Brain pericyte (primary cell): ENCODE measurements at regions not wholly inside any gene's neighbourhood (a gene's known extent, or its start where the extent isn't known, plus 50 kb on each side); places are given as distances from the start of the nearest gene placed in this dataset.
"Not testable (repeated sequence)": the region's sequence is repeated elsewhere in the genome, so short reads cannot be mapped to it uniquely, and the experiment has no call there.

Experiments used
- DNase-seq: peaks from one replicate; pipeline ENCODE4 v3.0.0-alpha.2; 2012; ENCODE audit warnings: low read depth, low spot score

- DNase-seq, result not testable (repeated sequence)
Measured at GRCh38 chr15:84094720-84095119, 140.9 kb upstream of the GOLGA6L4 start.

- not testable (repeated sequence) for DNase-seq
Measured at GRCh38 chr15:84097053-84097452, 138.5 kb upstream of the GOLGA6L4 start.

GRCh38 chr15:84098604-84099003 lies 137.0 kb upstream of the GOLGA6L4 start:
- DNase-seq, result no peak

GRCh38 chr15:84099181-84099580 lies 136.4 kb upstream of the GOLGA6L4 start:
- DNase-seq, result no peak

GRCh38 chr15:84103345-84103744 lies 132.2 kb upstream of the GOLGA6L4 start:
- DNase-seq, result no peak

GRCh38 chr15:84104853-84105252 lies 130.7 kb upstream of the GOLGA6L4 start:
- DNase-seq, result no peak

- no peak for DNase-seq
Measured at GRCh38 chr15:84108728-84109127, 126.8 kb upstream of the GOLGA6L4 start.

- DNase-seq, result no peak
Measured at GRCh38 chr15:84111575-84111974, 124.0 kb upstream of the GOLGA6L4 start.

- DNase-seq, result no peak
Measured at GRCh38 chr15:84112025-84112424, 123.5 kb upstream of the GOLGA6L4 start.

- no peak for DNase-seq
Measured at GRCh38 chr15:84113919-84114318, 121.7 kb upstream of the GOLGA6L4 start.

GRCh38 chr15:84114680-84115079 lies 120.9 kb upstream of the GOLGA6L4 start:
- DNase-seq, result not testable (repeated sequence)

- not testable (repeated sequence) for DNase-seq
Measured at GRCh38 chr15:84119351-84119750, 116.2 kb upstream of the GOLGA6L4 start.

GRCh38 chr15:84120903-84121302 lies 114.7 kb upstream of the GOLGA6L4 start:
- not testable (repeated sequence) for DNase-seq

GRCh38 chr15:84128706-84129105 lies 106.9 kb upstream of the GOLGA6L4 start:
- DNase-seq, result not testable (repeated sequence)

- not testable (repeated sequence) for DNase-seq
Measured at GRCh38 chr15:84130098-84130831, 105.3 kb upstream of the GOLGA6L4 start.

GRCh38 chr15:84135931-84136456 lies 99.6 kb upstream of the GOLGA6L4 start:
- not testable (repeated sequence) for DNase-seq

- peak; percentile 34 for DNase-seq
Measured at GRCh38 chr15:84142888-84143337, 92.7 kb upstream of the GOLGA6L4 start.

GRCh38 chr15:84143753-84144314 lies 91.7 kb upstream of the GOLGA6L4 start:
- DNase-seq, result no peak

- DNase-seq, result not testable (repeated sequence)
Measured at GRCh38 chr15:84144946-84145345, 90.6 kb upstream of the GOLGA6L4 start.

- DNase-seq, result not testable (repeated sequence)
Measured at GRCh38 chr15:84146299-84146698, 89.3 kb upstream of the GOLGA6L4 start.

GRCh38 chr15:84147307-84147706 lies 88.3 kb upstream of the GOLGA6L4 start:
- not testable (repeated sequence) for DNase-seq

- no peak for DNase-seq
Measured at GRCh38 chr15:84151205-84151931, 84.2 kb upstream of the GOLGA6L4 start.
